ENCODE measurements at regions not wholly inside any gene's neighbourhood (a gene's known extent, or its start where the extent isn't known, plus 50 kb on each side); places are given as distances from the start of the nearest gene placed in this dataset.

DNA sequence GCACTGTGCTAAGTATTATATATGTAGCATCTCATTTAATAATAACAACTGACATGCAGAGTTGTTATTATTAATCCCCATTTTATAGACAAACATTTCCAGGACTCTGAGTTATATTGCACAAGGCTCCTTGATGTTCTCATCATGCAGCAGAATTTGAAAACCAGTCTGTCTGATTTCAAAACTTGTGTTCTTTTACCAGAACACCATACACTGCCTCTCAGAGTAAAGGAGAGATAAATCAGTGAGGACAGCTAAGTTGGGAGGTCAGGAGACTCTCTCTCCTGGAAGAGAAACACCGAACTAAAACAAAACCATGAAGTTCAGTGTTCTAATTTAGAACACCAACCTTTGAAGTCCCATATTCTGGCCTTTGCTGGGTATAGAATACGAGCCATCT is 92.7 kb upstream of the TNC start:
- no peak for DNase-seq

DNA sequence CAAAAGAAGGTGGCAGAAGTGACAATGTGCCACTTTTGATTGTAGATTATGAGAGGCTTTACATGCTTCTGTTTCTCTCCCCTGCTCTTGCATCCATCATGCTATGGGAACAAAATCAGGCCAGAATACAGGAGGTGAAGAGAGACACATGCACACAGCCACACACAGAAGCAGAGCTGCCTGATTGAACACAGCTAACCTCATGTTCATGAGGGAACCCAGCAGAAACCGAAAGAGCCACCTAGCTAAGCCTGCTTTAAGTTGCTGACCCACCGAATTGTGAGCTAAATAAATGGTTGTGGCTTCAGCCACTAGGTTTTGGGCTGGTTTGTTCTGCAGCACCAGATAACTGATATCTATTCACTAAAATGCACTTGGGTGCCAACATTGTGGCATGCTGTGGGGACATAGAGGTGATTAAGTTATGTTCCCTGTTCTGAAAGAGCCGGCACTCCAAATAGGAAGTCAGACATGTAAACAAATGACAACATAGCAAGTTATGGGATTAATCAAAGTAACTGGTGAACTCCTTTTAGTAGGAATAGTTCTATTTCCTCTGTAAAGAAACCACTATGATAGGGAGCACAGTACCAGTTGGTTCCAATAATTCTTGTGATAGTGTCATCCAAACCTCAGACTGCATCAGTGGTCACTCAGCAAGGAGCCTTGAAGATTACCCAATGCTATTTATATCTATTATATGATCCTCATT is 93.6 kb upstream of the TNC start:
- no peak for DNase-seq

DNA sequence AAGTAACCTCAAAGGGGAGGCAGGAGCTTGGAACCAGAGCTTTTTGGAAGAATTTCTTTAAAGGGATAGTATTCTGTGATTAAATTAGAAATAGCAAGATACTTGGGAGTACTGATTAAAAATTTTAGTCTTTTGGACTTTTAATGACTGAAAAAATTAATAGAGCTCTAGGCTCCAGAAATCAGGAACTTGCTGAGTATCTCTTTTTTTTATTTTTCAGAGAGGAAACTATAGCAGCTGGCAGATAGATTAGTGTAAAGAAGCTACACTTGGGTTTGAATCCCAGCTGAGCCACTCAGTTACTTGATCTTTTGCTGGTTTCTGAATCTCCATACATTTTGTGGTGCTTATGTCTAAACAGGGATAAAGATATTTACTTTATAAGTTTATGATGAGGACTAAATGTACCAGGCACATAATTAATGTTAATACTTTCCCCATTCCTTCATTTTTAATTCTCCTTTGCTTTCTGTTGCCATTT is 94.2 kb upstream of the TNC start:
- DNase-seq: no peak

DNA sequence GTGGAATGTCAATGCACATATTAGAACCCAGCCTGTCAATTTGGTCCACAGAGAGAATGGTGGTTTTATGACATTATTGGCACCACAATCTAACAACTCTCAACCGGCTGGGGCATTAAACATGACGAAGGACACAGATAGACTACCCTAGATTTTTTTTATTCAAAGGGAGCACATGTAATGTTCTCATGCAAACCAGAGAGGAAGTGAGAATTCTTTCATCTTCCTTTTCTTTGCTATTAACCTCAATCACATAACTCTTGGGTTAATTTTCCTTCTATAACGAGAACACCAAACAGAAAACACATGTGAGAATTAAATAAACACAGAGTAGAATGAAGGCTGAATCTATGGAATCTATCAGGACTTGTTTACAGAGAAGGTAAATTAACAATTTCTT is 94.9 kb upstream of the TNC start:
- DNase-seq: no peak

DNA sequence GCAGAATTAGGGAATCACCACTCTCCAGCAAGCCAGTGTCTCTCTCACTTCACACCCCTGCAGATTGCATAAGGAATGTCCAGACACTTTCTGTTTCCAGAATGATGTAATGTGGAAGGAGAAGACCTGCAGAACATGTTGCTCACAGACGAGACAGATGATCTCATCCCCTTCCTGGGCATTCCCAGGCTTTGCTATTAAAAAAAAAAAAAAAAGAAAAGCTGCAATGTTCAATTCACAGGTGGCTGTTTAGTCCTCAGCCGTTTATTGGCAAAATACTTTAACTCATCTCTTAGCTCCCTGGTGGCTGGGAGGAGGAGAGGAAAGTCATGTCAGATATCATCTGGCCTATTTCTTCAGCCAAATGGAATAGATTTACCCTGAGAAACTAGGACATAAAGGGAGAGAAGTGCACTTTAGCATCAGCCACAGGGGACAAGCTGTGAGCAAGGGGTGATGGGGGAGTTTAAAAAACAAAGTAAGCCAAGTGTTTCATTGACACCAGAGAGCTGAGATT is 95.9 kb upstream of the TNC start:
- peak; percentile 52 for DNase-seq

DNA sequence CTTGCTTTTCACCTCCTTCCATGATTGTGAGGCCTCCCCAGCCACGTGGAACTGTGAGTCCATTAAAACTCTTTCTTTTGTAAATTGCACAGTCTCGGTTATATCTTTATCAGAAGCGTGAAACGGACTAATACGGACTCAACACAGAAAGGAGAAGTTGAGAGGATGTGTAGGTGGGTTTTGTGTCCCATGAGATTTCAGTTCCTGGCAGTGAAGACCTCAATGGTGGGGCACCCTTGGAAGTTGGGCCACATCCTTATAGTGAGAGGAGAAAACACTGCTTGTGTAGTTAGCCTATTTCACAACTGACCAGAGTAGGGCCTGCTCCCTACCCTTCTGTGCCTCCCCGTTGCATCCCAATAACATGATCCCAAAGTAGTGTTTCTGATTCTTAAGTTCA is 98.9 kb upstream of the TNC start:
- DNase-seq: no peak

DNA sequence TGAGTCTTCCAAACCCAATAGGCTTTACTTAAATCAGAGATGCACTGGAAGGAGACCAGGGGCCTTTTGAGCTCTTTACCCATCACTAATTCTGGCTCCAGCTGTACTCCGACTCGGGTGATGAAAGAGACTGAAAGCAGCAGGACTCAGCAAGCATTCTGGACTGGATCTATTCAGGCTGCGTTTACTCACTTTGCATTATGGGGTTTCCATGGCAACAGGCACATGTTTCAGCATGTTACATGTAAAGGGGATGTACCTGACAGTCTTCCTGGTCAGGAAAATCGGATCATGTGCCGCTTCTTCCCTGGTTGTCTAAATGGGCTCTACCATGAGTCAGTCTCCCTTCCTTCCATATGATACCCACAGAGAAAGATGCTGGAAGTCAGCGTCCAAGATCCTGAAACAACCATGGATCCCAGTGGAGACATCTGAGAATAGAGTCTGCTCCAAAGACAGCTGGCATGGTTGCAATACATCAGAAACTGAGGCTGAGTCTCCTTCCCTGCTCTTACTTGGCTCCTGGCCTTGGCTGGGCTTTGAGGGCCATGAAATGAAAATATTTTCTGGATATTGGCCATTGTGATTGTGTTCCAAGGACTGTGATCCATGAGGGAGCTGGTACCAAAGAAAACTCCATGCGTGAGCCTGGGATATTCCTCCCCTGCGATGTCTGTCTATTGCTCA is 102.5 kb upstream of the TNC start:
- DNase-seq: peak; percentile 73

DNA sequence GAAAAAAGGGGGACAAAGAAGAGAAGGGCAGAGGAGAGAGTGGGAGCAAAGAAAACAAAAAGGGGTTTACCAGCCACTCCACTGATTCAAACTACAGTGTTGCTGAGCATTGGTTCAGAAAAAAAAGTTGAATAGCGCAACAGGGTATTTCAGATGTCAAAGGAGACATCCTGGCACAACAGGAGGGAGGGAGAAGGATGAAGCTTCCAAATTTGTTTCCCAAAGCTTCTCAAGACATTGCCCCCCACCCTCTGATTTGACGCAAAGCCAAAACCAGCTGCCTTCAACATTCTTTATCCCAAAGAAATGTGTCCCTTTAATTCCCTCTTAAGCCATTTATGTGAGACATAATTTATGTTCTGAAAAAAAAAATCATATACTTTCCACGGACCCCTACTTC is 105.5 kb upstream of the TNC start:
- no peak for DNase-seq

DNA sequence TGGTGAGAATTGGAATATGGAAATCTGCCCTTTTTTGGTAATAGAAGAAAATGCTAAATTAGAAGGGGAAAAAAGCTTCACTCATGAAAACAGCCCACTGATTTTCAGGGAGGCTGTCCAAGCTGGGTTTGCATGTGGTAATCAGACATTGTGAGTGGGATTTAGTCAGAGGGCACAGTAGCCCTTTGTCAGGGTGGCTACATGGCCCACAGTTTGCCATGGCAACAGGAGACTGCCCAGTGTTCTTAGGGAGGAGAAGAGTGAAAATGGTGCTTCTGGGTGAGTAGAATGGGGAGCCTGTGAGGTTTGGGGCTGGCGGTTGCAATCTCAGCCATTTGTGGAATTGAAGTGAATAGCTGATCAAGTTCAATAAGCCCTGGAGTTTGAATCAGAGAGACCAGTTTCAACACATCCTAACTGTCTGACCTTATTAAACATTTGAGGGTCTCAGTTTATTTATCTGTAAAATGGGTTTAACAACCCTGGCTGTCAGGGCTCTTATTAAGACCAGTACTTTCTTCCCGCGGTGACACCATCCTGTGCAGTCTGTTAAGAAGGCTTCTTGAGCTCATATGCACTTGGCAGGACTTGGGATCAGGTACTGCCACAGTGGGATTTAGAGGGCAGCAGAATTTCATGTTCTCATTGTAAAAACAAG is 107.6 kb upstream of the TNC start:
- DNase-seq: no peak

DNA sequence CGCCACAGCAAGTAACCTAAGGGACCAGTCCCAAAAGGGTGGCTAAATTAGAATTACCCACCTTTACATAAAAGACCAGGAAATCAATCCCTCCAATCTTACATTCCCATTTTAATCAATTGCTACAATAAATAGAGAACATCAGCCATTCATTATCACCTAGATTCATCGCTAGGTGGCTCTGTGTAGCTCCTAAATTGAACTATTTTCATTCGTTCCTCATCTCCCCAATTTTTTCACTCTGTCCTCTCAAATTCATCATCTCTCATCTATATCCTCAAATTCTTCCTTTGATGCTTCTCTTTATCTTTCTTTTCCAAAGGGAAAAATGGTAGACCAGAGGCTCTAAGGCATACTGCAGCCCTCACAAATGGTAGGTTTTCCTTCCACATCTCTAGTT is 108.2 kb upstream of the TNC start:
- no peak for DNase-seq

DNA sequence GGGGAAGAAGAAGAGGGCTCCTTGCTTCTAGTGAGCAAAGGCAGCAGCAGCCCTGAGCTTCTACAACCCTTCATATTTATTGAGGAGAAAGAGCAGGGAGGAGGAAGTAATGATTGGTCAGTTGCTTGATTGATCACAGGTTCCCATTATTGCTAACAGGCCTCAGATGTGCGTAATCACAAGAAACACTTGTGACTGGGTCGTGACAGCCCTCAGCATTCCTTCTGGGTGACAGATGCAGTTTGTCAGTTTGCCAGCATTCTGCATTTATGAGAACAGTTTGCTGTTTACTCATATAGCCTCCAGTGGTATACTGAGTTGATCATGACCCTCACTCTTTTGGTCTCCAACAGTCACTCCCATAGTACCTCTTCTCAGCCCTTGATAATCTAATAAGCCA is 111.5 kb upstream of the TNC start:
- no peak for DNase-seq

DNA sequence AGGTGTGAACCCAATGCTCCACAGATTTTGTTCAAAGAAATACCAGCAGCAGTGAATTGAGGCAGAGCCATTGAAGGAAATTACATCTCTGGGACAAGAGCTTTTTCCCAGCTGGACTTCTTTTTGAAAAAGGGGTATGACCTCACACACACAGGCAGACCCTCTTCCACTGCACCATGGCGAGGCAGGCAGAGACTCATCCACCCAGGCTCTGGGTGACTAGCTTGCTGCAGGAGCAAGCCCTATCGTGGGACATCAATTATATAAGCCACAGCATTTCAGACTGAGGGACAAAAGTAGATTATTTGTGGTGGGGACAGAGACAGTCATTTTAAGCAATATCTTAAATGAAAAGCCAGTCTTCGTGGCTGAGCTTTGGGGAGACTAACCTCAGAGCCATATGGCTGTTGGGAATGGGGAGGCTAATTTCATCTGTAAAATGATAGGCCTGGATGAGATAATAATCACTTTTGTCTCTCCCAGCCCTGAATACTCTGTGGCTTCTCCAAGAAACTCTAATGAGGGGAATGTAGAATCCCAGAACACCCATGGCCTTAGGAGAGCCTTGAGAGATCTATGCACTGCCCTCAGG is 113.1 kb upstream of the TNC start:
- DNase-seq: no peak

DNA sequence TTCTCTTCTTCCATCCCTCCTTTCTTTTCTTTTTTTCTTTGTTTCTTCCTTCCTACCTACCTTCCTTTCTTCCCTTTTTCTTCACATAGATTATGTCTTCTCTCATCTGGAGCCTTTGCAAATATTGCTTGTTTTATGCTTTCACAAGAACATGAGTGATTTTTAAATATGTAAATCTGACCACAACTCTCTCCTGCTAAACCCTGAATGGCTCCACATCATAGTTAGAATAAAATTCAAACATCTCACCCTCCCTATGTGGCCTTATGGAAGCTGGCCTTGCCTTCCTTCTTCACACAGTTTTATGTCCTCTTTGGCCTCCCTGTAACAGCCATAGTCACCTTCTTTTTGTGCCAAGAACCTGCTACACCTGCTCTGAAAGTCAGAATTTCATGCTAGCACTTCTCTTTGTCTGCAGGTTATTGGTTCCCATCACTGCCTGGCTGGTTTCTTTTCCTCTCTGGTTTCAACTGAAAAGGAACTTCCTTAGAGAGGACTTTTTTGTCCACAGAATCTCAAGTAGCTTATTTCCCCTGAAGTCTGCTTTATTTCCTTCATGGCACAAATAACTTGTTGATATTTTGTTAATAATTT is 114.3 kb upstream of the TNC start:
- no peak for DNase-seq

DNA sequence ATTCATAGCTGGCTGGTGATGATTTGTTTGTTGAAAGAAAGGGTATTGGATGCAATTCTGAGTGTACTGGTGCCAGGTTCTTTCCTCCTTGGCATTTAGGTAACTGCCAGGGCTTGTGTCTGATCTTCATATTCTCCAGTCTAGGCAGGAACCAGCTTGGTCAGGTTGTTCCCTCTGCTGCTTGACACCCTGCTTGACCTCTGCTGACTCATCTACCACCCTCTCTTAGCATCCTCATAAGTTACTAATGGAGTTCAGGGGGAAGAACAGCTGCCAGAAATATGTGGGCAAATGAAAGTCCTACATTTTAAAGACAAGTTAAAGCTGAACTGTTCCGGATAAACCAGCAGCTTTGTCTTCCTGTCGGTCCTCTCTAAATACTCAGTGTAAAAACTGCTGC is 116.1 kb upstream of the TNC start:
- DNase-seq: no peak

DNA sequence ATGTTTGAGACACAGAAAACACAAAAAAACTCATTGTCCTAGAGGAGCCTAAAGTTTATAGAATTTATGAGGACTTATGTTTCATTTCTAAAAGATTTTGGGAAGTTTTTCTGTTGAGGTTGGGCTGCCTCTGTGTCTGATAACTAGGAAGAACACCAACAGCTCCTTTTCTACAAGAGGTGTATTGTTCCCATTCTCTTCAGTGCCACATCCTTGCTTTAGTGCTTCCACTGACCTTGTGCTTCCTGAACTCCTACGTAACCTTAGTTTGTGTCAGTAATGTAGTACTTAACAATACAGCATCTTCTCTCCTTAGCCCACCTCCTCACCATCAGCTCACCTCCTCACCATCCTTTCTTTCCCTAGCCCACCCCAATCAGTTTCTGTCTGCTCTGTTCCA is 117.3 kb upstream of the TNC start:
- no peak for DNase-seq

DNA sequence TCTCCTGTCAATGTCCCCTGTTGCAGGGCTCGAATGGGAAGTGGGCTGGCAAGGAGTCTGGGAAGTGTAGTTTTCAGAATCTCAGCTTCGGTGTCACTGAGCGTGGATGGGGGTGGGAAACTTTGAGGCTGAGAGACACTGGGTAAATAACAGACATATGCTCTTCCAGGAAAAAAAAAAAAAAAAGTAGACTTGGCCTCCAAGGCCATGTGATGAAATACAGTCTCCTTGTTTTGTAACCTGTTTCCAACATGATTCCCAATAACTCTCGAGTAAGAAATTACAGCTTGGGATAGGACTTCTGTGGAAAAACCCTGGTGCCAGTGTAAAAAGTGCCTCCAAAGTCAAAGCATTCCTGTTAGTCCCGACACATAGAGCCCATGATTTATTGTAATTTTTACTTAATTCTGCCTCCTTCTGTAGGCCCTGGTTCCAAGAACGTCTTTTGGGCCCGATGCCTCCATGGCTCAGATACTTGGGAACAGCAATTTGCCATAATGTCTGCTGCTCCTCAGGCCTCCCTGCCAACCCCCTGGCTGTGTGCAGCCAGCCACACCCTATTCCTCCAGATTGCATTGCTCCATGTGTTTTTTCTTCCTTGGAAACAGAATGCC is 119.5 kb upstream of the TNC start:
- DNase-seq: peak; percentile 68

DNA sequence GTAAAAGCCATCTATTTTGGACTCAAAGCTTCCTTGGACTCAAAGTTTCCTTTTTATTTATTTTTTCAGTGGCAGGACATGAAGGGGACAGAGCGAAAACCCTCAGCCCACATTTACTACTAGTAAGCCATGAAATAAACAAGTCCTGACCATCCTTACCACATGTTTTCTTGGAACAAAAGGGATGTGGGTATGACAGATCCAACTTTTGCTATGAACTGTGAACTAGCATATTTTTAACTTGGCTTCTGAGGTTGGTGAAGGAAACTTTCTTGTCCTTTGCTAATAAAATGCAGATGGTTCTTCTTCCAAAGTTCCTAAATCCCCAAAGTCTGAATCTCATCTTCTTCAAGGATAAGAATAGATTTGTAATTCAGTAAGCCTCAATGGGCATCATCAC is 122.7 kb upstream of the TNC start:
- no peak for DNase-seq

DNA sequence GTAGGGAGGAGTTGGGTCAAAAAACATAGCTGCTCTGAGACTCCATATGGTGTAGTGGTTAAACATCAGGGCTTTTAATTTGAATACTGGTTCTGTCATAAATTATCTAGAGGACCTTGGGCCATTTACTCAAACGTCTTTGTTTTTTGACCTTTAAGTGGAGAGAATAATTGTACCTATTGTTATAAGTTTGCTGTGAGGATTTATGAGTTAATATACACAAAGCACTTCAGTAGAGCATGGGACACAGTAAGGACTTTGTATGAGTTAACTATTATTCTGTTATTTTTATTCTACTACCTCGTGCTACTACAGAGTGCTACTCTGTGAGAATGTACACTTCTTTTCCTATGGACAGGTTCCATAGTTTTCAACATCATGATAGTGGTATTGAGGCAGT is 123.7 kb upstream of the TNC start:
- no peak for DNase-seq

DNA sequence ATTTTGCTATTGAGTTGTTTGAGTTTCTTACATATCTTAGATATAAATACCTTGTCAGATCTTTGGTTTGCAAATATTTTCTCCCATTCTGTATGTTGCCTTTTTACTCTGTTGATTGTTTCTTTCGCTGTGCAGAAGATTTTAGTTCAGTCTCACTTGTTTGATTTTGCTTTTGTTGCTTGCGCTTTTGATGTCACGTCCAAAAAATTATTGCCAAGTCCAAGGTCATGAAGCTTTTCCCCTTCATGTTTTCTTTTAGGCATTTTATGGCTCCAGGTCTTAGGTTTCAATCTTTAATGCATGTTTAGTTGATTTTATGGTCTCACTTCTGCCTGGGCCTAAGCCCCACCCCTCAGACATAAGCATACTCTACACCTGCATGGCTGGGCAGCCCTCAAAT is 131.5 kb upstream of the TNC start:
- DNase-seq: no peak

DNA sequence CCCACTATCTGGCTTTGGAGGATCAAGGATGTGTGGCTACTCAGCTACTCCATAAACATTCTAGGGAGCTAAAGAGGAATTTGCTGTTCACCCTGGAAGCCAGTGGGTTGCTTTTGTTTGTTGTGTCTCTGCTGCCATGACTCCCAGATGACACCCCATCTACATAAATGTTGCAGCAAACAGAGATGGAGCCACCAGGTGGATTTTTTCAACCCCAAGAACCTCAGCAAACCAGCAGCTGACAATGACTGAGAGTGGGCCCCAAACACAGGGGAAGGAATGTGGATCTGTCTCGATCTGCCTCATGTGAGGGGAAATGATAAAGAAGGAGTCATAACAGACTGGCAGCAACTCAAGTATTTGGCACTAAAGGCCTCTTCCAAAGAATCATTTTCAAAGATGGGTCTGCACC is 132.7 kb upstream of the TNC start:
- peak; percentile 42 for DNase-seq

DNA sequence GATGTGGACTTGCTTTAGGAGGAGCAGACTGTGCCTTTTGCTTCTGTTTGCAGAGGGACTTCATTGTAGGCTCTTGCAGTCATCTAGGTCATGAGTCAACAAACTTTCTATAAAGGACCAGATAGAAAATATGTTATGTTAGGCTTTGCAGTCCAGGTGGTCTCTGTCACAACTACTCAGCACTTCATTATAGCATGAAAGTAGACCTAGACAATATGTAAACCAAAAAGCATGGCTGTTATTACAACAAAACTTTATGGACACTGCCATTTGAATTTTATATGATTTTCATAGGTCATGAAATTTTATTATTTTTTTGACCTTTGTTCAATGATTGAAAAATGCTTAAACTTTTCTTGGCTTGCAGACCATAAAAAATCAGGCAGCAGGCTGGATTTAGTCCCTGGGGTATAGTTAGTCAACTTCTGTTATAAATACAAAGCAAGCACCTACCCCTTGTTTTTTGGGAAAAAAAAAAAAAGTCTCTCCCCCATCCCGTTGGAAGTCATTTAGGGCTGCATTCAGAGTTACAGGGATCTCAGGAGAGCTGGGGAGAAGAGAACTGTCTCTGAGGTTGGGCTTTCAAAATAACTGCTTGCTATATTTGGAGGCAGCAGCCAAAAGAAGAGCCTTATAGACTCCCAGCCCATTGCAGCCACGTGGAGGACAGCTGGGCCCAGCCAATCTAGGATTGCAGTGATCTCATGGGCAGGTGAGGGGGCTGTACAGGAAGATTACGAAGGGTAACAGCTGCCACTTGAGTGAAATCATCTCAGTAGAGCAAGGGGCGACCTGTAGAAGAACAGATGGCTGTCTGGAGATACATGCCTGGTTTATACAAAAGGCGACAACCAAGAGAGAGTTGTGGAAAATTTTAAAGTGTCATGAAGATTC is 136.6 kb upstream of the TNC start:
- peak; percentile 84 for DNase-seq

DNA sequence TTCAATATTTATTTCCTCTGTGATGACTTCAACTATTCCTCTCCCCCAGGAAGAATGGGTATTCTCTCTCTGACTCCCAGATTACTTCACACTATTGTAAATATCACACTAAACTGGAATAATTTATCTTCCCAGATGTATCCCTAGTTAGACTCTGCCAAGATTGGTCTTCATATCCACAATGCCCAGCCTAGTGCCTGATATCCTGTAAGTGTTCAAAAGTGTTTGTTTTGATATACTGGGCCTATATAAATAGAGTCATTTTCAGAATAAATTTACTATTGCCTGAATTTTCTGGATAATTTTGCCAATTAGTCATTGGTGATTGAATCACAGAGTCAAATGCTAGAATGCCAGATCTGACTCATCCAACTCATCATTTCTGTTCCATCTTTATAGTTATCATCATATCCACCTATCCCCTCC is 143.7 kb upstream of the TNC start:
- DNase-seq: no peak
